Mammary epithelial cell (primary cell): ENCODE measurements at regions not wholly inside any gene's neighbourhood (a gene's known extent, or its start where the extent isn't known, plus 50 kb on each side); places are given as distances from the start of the nearest gene placed in this dataset.

Source experiments
- EZH2 ChIP-seq: IDR thresholded peaks from 2 replicates; pipeline ENCODE4 v1.6.1; 2012; ENCODE audit warnings: low read length, inconsistent platforms, borderline replicate concordance
- TF ChIP-seq, protein P1 (sequence below), 2 donors: IDR thresholded peaks in 1 of 2; conservative IDR thresholded peaks in 1 of 2; 2 replicates each; pipeline ENCODE4 v1.5.1; 2011 to 2012; ENCODE audit warnings: inconsistent platforms in 2 of 2, low read length in 2 of 2, mild to moderate bottlenecking in 2 of 2, control low read depth in 1 of 2, low read depth in 1 of 2; ENCODE audit not compliant: insufficient read depth in 1 of 2; ENCODE audit errors: extremely low read depth in 1 of 2

GRCh38 chr15:69561071-69561784 is 108.6 kb downstream of the RPLP1 start:
- TF ChIP-seq, protein P1, sequence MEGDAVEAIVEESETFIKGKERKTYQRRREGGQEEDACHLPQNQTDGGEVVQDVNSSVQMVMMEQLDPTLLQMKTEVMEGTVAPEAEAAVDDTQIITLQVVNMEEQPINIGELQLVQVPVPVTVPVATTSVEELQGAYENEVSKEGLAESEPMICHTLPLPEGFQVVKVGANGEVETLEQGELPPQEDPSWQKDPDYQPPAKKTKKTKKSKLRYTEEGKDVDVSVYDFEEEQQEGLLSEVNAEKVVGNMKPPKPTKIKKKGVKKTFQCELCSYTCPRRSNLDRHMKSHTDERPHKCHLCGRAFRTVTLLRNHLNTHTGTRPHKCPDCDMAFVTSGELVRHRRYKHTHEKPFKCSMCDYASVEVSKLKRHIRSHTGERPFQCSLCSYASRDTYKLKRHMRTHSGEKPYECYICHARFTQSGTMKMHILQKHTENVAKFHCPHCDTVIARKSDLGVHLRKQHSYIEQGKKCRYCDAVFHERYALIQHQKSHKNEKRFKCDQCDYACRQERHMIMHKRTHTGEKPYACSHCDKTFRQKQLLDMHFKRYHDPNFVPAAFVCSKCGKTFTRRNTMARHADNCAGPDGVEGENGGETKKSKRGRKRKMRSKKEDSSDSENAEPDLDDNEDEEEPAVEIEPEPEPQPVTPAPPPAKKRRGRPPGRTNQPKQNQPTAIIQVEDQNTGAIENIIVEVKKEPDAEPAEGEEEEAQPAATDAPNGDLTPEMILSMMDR (conservative IDR thresholded peaks at IDR 0.05 in 1 of 2, IDR thresholded peaks at IDR 0.05 in 1 of 2; ENCODE audit: extremely low read depth in 1 of 2, insufficient read depth in 1 of 2, low read depth in 1 of 2, low read length in 2 of 2) = no peak
- no peak for TF ChIP-seq EZH2
